K562 (cell line): ENCODE measurements at regions not wholly inside any gene's neighbourhood (a gene's known extent, or its start where the extent isn't known, plus 50 kb on each side); places are given as distances from the start of the nearest gene placed in this dataset.

Experiments
- ATAC-seq: fragments of 200-7000 bp; cut with Tn5 transposase; 3 replicates; pipeline ENCODE4 v1.9.1; 2020; ENCODE audit warnings: moderate library complexity
- BruUV-seq: library from RNA; stranded (reverse); fragments of 400-500 nt; replicated peaks from 2 replicates; lab custom pipeline; 2021; lab: Mats Ljungman, UMichigan
- CTCF ChIA-PET: fragments of 300-600 bp; formaldehyde crosslinking; extraction: SDS; loops from one replicate; lab custom pipeline; 2021; ENCODE audit warnings: low intra/inter-chr PET ratio; lab: Yijun Ruan, JAX
- POLR2A ChIA-PET: fragments of 300-600, 350-650 bp; sonication (Branson Sonifier 250); formaldehyde crosslinking; extraction: SDS; loops from one replicate; lab custom pipeline; 2021; ENCODE audit warnings: antibody characterized with exemption, inconsistent platforms; lab: Yijun Ruan, JAX
- DNase-seq, 4 experiments: peaks; one replicate each; pipeline versions ENCODE4 v3.0.0 to v3.0.0-alpha.2; 2011 to 2018; ENCODE audit warnings: low spot score in 3 of 4, mixed read lengths in 3 of 4; ENCODE audit errors: extremely low read depth in 1 of 4
- FAIRE-seq: peaks from 2 replicates; lab custom pipeline; 2011; peaks lifted over from hg19 to GRCh38; lab: Jason Lieb, UNC
- H2AFZ ChIP-seq: 2 replicates; pipeline ENCODE4 v1.6.0; 2011; ENCODE audit warnings: low read depth, low read length, control low read depth, inconsistent platforms
- H3K27ac ChIP-seq: fragments of 200-600 bp; 3 replicates; pipeline ENCODE4 v1.8.0; 2011; ENCODE audit warnings: low read depth, mild to moderate bottlenecking, control low read depth, inconsistent platforms, low read length, moderate library complexity, mixed read lengths; ENCODE audit errors: extremely low read depth
- H3K27me3 ChIP-seq, 2 experiments: fragments of 300-600 bp in 1 of 2; 2 replicates in 1 of 2; 3 replicates in 1 of 2; pipeline versions ENCODE4 v1.6.0 to v1.8.0; 2011; ENCODE audit warnings: inconsistent platforms in 2 of 2, low read length in 2 of 2, mild to moderate bottlenecking in 1 of 2, mixed read lengths in 1 of 2, moderate library complexity in 1 of 2; ENCODE audit not compliant: control insufficient read depth in 2 of 2, insufficient read depth in 2 of 2
- H3K36me3 ChIP-seq: fragments of 300-600 bp; 3 replicates; pipeline ENCODE4 v1.8.0; 2011; ENCODE audit warnings: mild to moderate bottlenecking, low read length, inconsistent platforms; ENCODE audit not compliant: control insufficient read depth, insufficient read depth
- H3K4me1 ChIP-seq, 2 experiments: fragments of 200-600 bp in 1 of 2; replicated peaks in 1 of 2; 2 replicates in 1 of 2; 3 replicates in 1 of 2; pipeline versions ENCODE4 v1.5.1 to v1.8.0; 2011; ENCODE audit warnings: inconsistent platforms in 2 of 2, low read length in 2 of 2, mild to moderate bottlenecking in 1 of 2, mixed read lengths in 1 of 2, moderate library complexity in 1 of 2; ENCODE audit not compliant: control insufficient read depth in 2 of 2, insufficient read depth in 2 of 2
- H3K4me2 ChIP-seq: 2 replicates; pipeline ENCODE4 v1.6.1; 2011; ENCODE audit warnings: low read length, control low read depth, inconsistent platforms, mixed read lengths; ENCODE audit not compliant: insufficient read depth
- H3K4me3 ChIP-seq: fragments of 200-600 bp; sonication (generic), shearing (Covaris generic); 2 replicates; pipeline ENCODE4 v1.5.1; 2016; ENCODE audit warnings: control low read depth, inconsistent platforms
- H3K79me2 ChIP-seq: fragments of 200-600 bp; 3 replicates; pipeline ENCODE4 v1.8.0; 2011; ENCODE audit warnings: low read length, inconsistent platforms; ENCODE audit not compliant: control insufficient read depth, insufficient read depth
- H3K9ac ChIP-seq, 2 experiments: 2 replicates each; pipeline versions ENCODE4 v1.6.0 to v1.6.1; 2011; ENCODE audit warnings: low read depth in 2 of 2, low read length in 2 of 2, control low read depth in 1 of 2, inconsistent platforms in 1 of 2, mild to moderate bottlenecking in 1 of 2, mixed read lengths in 1 of 2; ENCODE audit not compliant: insufficient read depth in 1 of 2
- H3K9me1 ChIP-seq: one replicate; pipeline ENCODE4 v1.6.0; 2011; ENCODE audit warnings: inconsistent platforms, mild to moderate bottlenecking, low read length, moderate library complexity; ENCODE audit not compliant: control insufficient read depth, insufficient read depth
- H3K9me3 ChIP-seq: replicated peaks from 2 replicates; pipeline ENCODE4 v1.5.1; 2011; ENCODE audit warnings: low read depth, low read length, inconsistent platforms; ENCODE audit not compliant: control insufficient read depth, insufficient read depth
- H4K20me1 ChIP-seq: replicated peaks from 2 replicates; pipeline ENCODE4 v1.6.1; 2011; ENCODE audit warnings: low read length, inconsistent platforms, mixed read lengths; ENCODE audit not compliant: control insufficient read depth, insufficient read depth
- DLX4 ChIP-seq: fragments of 250-450 bp; sonication (Bioruptor Pico); IDR thresholded peaks from 2 replicates; pipeline ENCODE4 v1.6.1; 2021; ENCODE audit warnings: mild to moderate bottlenecking
- EP400 ChIP-seq: fragments of 450-650 bp; IDR thresholded peaks from 2 replicates; pipeline ENCODE4 v1.6.1; 2017; ENCODE audit warnings: antibody characterized with exemption, mild to moderate bottlenecking, moderate library complexity
- KDM5B ChIP-seq: fragments of 200-600 bp; sonication (generic); IDR thresholded peaks from 2 replicates; pipeline ENCODE4 v1.6.1; 2012; ENCODE audit warnings: low read depth, mild to moderate bottlenecking, moderate library complexity, low read length, control low read depth, inconsistent platforms; ENCODE audit not compliant: insufficient replicate concordance
- MAX ChIP-seq: sonication (generic); formaldehyde crosslinking; IDR thresholded peaks from 2 replicates; pipeline ENCODE4 v1.9.0; 2022; ENCODE audit warnings: mild to moderate bottlenecking, missing genetic modification reagents
- MBD1 ChIP-seq: fragments of 250-450 bp; sonication (Bioruptor Pico); IDR thresholded peaks from 2 replicates; pipeline ENCODE4 v1.8.0; 2022; ENCODE audit warnings: inconsistent platforms
- MEF2A ChIP-seq: IDR thresholded peaks from 2 replicates; pipeline ENCODE4 v1.6.1; 2011; ENCODE audit warnings: low read depth, mild to moderate bottlenecking, low read length, moderate library complexity; ENCODE audit not compliant: control insufficient read depth
- NCOA6 ChIP-seq: fragments of 450-650 bp; IDR thresholded peaks from 2 replicates; pipeline ENCODE4 v1.6.1; 2017; ENCODE audit warnings: mild to moderate bottlenecking
- NELFE ChIP-seq: IDR thresholded peaks from 2 replicates; pipeline ENCODE4 v1.6.1; 2011; ENCODE audit warnings: mild to moderate bottlenecking; ENCODE audit not compliant: insufficient read depth, insufficient read length
- NFE2 ChIP-seq: IDR thresholded peaks from 2 replicates; pipeline ENCODE4 v1.6.1; 2014; ENCODE audit warnings: antibody characterized with exemption, low read depth
- PML ChIP-seq: IDR thresholded peaks from 2 replicates; pipeline ENCODE4 v1.6.1; 2012; ENCODE audit warnings: low read length, inconsistent platforms
- STAT5B ChIP-seq: fragments of 250-450 bp; sonication (Bioruptor Pico); IDR thresholded peaks from 2 replicates; pipeline ENCODE4 v1.8.0; 2021; ENCODE audit warnings: mild to moderate bottlenecking, inconsistent platforms
- YBX1 ChIP-seq: fragments of 450-650 bp; IDR thresholded peaks from 2 replicates; pipeline ENCODE4 v1.7.1; 2016; ENCODE audit warnings: mild to moderate bottlenecking
- ZNF785 ChIP-seq: fragments of 250-450 bp; sonication (Bioruptor Pico); IDR thresholded peaks from 2 replicates; pipeline ENCODE4 v1.4.0; 2020; ENCODE audit warnings: mild to moderate bottlenecking
- WGBS: fragments of 100-300 bp; shearing (Covaris generic); methylation state at CpG from one replicate; pipeline ENCODE4 v1.1.6; 2016; ENCODE audit warnings: low coverage, mixed read lengths; ENCODE audit not compliant: insufficient coverage; ENCODE audit errors: missing lambda C conversion rate; 5-methylcytosine and 5-hydroxymethylcytosine counted together
- in situ Hi-C: fragments of 300-500 bp; cut with MboI; formaldehyde crosslinking; loops from 4 replicates; pipeline ENCODE4 v1.15.0; 2018; ENCODE audit warnings: inconsistent platforms, mixed read lengths
- intact Hi-C: fragments of 100-400 bp; cut with micrococcal nuclease; formaldehyde crosslinking; loops from 2 replicates; pipeline ENCODE4 v1.14.2; 2022
- TF ChIP-seq, protein P1 (sequence below): fragments of 200-800 bp; sonication (Bioruptor generic); IDR thresholded peaks from 2 replicates; pipeline ENCODE4 v1.6.1; 2017; ENCODE audit warnings: missing genetic modification characterization, missing compliant biosample characterization

GRCh38 chr10:83943049-83943448 is 196.3 kb upstream of the GHITM start (continued):
- TF ChIP-seq NFE2 (no peak), ZNF785 (no peak)

DNA sequence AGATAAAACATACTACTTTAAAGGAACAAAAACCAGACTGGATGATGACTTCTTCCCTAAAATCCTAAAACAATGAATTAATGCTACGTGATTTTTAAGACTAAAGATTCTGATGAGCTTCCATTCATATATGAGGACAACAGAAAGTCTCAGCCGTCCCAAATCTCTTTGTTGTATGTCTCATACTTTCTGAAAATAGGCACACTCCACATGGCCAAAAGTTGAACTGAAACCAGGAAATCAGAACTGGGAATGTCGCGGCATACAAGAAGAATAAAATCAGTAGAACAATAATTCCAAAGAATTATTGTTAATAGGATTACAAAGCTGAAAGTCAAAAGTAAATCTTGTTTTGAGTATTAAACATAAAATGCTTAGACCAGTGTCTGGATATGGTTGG is 195.4 kb upstream of the GHITM start:
- H3K4me2 ChIP-seq, result no peak overlapping the region
- ATAC-seq (no peak), DNase-seq (no peak), FAIRE-seq (no peak)
- H3K9ac ChIP-seq, result no peak overlapping the region
- no peaks in the 10 kb centered on the region for H4K20me1 ChIP-seq
- BruUV-seq, result no TSS peak
- ChIA-PET POLR2A (interaction anchor here (1.4 kb wide), 1 partner anchor 10 kb away, joined by 6 read pairs; no protein-coding TSS in a partner anchor), CTCF (no interaction called here)
- no peak overlapping the region for H3K4me3 ChIP-seq
- no peaks in the 10 kb centered on the region for H3K4me1 ChIP-seq
- peaks cover 0 to 4% of the 10 kb centered on the region in 2 experiments; a peak in 1 of 5 replicates for H3K27me3 ChIP-seq
- no peak overlapping the region for H3K27ac ChIP-seq
- 0% methylated on average over 4 of the region's 4 CpGs for WGBS
- H2AFZ ChIP-seq, result no peak overlapping the region
- no peaks in the 10 kb centered on the region for H3K9me3 ChIP-seq
- intact Hi-C loops (no loop called here), in situ Hi-C loops (no loop called here)
- H3K79me2 ChIP-seq, result no peaks in the 10 kb centered on the region
- no peaks in the 10 kb centered on the region for H3K36me3 ChIP-seq
- no peaks in the 10 kb centered on the region for H3K9me1 ChIP-seq
- TF ChIP-seq MEF2A (no peak), STAT5B (CRISPR knock-in tag) (no peak), NCOA6 (no peak), EP400 (no peak), YBX1 (no peak), PML (no peak), DLX4 (CRISPR knock-in tag) (no peak), KDM5B (no peak), NELFE (no peak), MBD1 (CRISPR knock-in tag) (no peak), MAX (CRISPR knock-in tag) (no peak)
- TF ChIP-seq, protein P1, sequence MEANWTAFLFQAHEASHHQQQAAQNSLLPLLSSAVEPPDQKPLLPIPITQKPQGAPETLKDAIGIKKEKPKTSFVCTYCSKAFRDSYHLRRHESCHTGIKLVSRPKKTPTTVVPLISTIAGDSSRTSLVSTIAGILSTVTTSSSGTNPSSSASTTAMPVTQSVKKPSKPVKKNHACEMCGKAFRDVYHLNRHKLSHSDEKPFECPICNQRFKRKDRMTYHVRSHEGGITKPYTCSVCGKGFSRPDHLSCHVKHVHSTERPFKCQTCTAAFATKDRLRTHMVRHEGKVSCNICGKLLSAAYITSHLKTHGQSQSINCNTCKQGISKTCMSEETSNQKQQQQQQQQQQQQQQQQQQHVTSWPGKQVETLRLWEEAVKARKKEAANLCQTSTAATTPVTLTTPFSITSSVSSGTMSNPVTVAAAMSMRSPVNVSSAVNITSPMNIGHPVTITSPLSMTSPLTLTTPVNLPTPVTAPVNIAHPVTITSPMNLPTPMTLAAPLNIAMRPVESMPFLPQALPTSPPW, result no peak
